NCI-H2029 (cell line): ENCODE measurements at regions not wholly inside any gene's neighbourhood (a gene's known extent, or its start where the extent isn't known, plus 50 kb on each side); places are given as distances from the start of the nearest gene placed in this dataset.

Experiments
- DNase-seq: peaks from one replicate; lab custom pipeline; 2025; lab: John Stamatoyannopoulos, UW

- peak; percentile 60 for DNase-seq
Observed at GRCh38 chr5:4879693-4880303, 260.3 kb upstream of the ADAMTS16 start.

DNA sequence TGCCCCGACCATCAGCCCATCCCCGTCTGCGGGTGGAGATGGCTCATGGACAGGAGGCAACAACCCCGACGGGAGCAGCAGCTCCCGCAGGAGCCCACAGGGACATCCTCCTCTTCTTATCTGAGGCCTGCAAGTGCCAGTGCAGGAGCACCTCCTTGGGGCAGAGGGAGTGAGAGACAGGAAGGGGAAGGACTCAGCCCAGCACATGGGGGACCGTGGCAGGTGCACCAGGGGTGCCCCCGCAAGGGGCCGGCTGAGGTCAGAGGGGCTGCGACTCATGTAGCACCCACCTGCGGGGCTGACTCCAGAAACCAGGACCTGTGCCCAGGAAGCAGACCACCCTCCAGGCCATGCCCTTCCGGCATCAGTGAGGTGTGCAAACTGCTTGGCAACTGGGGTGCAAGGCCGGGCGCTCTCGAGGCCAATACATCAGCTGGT, 259.8 kb upstream of the ADAMTS16 start:
- DNase-seq = no peak

GRCh38 chr5:4881366-4882002, 258.6 kb upstream of the ADAMTS16 start:
- DNase-seq = no peak

GRCh38 chr5:4882186-4882585, 257.9 kb upstream of the ADAMTS16 start:
- DNase-seq = no peak

- no peak for DNase-seq
Observed at GRCh38 chr5:4883360-4883759, 256.8 kb upstream of the ADAMTS16 start.

- DNase-seq = no peak
Observed at GRCh38 chr5:4893063-4893744, 246.9 kb upstream of the ADAMTS16 start.

GRCh38 chr5:4896328-4896727, 243.8 kb upstream of the ADAMTS16 start:
- no peak for DNase-seq

DNA sequence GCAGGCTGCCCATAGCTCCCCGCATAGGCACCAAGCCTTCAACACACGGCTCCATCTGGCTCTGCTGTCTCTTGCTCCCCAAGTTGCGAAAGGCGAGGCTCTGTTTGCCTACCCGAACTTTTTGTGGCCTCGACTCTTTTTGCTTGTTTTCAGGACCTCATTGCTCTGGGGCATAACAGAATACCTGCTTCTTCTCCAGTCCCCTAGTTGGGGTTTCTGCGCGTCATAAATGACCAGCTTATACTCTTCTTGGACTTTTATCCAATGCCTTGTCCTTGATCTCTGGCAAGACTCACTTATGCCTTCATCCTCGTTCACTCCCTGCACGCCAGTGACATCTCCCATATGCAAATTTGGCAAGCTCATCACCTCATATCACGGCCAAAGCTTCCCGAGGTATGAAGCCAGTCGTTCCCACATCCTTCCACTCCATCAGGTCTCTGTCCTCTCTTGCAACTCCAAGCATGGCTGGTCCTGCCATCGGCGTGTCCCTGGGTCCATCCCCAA, 238.8 kb upstream of the ADAMTS16 start:
- no peak for DNase-seq

- DNase-seq = no peak
Observed at GRCh38 chr5:4901924-4902323, 238.2 kb upstream of the ADAMTS16 start.

GRCh38 chr5:4905674-4906520, 234.2 kb upstream of the ADAMTS16 start:
- no peak for DNase-seq

GRCh38 chr5:4906786-4907185, 233.3 kb upstream of the ADAMTS16 start:
- no peak for DNase-seq

GRCh38 chr5:4907571-4907970, 232.6 kb upstream of the ADAMTS16 start:
- DNase-seq = no peak

GRCh38 chr5:4909086-4909485, 231.0 kb upstream of the ADAMTS16 start:
- no peak for DNase-seq

DNA sequence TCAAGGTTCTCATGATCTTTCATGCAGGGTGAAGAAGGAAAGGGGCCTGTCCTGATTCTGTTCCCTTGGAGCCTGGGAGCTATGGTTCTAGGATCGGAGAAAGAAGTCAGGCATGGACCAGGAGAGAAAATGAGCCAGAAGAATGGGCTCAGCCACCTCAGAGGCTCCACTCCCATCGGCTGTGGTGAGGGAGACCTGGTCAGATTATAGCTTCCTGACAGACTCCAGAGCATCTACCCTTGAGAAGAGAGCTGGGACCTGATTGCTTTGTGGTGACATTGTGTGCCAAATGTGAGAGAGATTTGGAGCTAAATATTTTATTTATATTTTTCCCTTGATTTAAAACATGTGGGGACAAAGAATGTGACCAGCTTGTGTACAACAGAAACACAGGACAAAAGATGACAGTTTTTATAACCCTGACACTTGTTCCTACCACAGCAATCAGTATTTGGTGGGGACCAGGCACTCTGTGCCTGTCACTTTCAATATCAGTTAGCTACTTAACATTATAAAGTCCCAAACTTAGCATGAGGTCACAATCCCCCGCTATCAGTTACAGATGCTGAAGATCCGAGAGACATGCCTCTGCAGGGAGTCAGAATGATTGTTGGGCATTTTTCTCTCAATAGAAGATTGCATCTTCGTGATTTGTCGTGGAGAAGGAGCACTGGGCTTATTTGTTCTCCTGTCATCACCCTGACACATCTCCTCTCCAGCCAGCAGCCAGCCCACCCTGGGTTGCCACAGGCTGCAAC, 228.3 kb upstream of the ADAMTS16 start:
- no peak for DNase-seq

GRCh38 chr5:4921929-4922328, 218.2 kb upstream of the ADAMTS16 start:
- no peak for DNase-seq

DNA sequence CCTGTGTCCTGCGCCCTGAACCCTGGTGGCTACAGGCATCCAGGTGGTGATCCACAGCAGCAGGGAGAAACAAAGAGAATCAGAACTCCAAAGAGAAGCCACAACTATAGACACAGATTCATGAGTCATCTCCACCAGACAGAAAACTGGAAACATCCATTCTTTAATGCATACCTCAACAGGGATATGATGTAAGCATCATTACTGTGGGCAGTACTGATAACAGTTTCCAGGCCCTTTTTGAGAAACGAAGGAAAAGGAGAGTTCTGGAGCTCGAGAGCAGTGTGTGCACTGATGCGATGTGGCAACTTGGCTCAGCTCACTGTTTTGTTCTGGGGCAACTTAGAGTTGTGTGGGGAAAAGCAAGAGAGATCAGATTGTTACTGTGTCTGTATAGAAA, 215.6 kb upstream of the ADAMTS16 start:
- no peak for DNase-seq

GRCh38 chr5:4927097-4927496, 213.0 kb upstream of the ADAMTS16 start:
- DNase-seq = no peak

- DNase-seq = no peak
Observed at GRCh38 chr5:4928409-4928808, 211.7 kb upstream of the ADAMTS16 start.

DNA sequence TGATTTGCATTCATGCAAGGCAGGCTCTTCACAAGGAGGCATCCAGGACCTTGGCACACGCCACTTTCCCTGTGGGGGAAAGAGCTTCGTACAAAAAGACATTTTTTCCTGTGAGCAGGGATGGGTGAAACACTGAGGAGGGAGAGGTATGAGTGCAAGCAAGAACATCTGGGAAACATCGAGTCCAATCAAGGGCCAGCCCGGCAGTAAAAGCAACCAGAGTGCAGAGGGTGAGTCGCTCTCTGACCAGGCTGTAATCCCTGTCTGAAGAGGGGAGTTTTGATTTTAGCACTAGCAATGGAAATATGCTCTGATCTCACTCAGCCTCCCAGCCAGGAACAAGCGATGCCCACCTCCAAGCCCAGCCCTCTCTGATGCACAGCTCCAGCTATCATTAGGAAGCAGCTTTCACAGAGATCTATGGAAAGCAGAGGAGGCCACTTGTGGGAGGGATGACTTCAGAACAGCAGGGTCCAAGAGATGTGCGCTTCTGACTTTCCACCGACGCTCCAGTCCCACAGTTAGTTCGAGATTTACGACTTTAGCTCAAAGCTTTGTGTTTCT, 211.0 kb upstream of the ADAMTS16 start:
- no peak for DNase-seq

DNA sequence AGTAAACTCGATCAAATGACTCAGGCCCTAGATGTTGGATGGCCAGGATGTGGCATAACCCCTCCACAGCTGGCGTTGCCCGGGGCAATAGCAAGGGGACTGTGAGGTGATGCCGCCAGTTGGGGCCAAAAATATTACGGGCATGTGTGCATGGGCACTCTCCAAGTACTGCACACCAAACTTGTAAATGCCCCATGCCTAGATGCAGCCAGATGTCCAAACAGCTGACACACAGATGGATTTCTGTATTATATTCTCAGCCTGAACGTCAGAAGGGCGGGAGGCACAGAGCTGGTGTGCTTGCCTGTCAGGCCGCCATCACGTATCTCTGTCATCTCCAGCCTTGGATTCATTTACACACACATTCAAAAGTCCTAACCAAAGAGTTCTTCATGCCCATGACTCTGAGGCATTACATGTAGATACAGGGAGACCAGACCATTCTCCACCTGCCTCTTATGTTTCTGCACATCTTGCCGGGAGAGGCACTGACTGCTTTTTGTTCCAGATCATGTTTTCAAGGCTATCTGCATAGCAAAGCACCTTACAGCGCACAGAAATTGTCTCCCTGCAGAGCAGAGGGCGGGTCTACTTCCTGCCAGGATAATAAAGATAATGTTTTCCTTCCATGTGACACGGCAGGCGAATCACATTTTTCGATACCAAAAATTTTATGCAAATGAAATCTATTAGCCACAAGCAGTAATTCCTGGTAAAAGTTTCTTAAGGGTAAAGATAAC, 200.9 kb upstream of the ADAMTS16 start:
- no peak for DNase-seq

DNA sequence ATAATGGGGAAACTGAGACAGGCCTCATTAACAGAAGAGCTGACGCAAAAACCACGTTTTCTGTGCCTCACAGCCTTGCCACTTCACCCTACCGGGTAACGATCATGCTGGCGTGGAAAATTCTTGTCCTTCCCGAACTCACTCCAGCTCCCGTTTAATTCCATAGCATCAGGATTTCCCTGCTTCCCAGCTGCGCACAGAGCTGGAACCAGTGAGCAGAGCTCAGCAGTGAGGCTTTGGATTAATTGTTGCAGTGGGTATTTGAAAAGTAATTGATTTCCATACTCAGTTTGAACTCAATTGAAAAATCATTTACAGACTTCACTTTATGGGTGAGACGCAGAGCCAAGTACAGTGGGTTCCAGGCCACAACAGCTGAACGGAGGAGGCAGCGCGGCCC, 199.0 kb upstream of the ADAMTS16 start:
- DNase-seq = no peak
